CD14-positive monocyte (primary cell): ENCODE measurements at regions not wholly inside any gene's neighbourhood (a gene's known extent, or its start where the extent isn't known, plus 50 kb on each side); places are given as distances from the start of the nearest gene placed in this dataset.

Experiments used
- DNase-seq, 3 donors: peaks; one replicate each; pipeline ENCODE4 v3.0.0-alpha.2; 2011 to 2022
- H2AFZ ChIP-seq: 2 replicates; pipeline ENCODE4 v1.6.0; 2012; ENCODE audit warnings: mild to moderate bottlenecking, low read depth, low read length, inconsistent platforms; ENCODE audit not compliant: insufficient read depth, poor library complexity, severe bottlenecking
- H3K27ac ChIP-seq, 2 donors: 1 replicate in 1 of 2; 2 replicates in 1 of 2; pipeline ENCODE4 v1.5.1; 2012 to 2013; ENCODE audit warnings: low read length in 2 of 2, control low read depth in 1 of 2, inconsistent platforms in 1 of 2, low read depth in 1 of 2, mild to moderate bottlenecking in 1 of 2
- H3K27me3 ChIP-seq, 2 donors: one replicate each; pipeline versions ENCODE4 v1.6.0 to v1.6.1; 2011 to 2013; ENCODE audit warnings: low read length in 2 of 2; ENCODE audit not compliant: control insufficient read depth in 2 of 2, insufficient read depth in 2 of 2
- H3K36me3 ChIP-seq, 2 donors: replicated peaks in 1 of 2; 1 replicate in 1 of 2; 2 replicates in 1 of 2; pipeline versions ENCODE4 v1.5.1 to v1.6.1; 2012 to 2013; ENCODE audit warnings: low read length in 2 of 2, control low read depth in 1 of 2, inconsistent platforms in 1 of 2, mild to moderate bottlenecking in 1 of 2; ENCODE audit not compliant: insufficient read depth in 2 of 2, control insufficient read depth in 1 of 2
- H3K4me1 ChIP-seq, 2 donors: 1 replicate in 1 of 2; 2 replicates in 1 of 2; pipeline versions ENCODE4 v1.5.1 to v1.6.1; 2012 to 2013; ENCODE audit warnings: low read length in 2 of 2, control low read depth in 1 of 2, inconsistent platforms in 1 of 2, mild to moderate bottlenecking in 1 of 2, moderate library complexity in 1 of 2; ENCODE audit not compliant: insufficient read depth in 2 of 2, control insufficient read depth in 1 of 2
- H3K4me2 ChIP-seq: replicated peaks from 2 replicates; pipeline ENCODE3; 2012; ENCODE audit warnings: low read length, moderate library complexity, mild to moderate bottlenecking; ENCODE audit not compliant: poor library complexity, severe bottlenecking; ENCODE audit errors: extremely low read depth
- H3K4me3 ChIP-seq, 3 experiments: fragments of 200-600 bp in 1 of 3; sonication (generic) in 1 of 3; replicated peaks in 1 of 3; 1 replicate in 2 of 3; 2 replicates in 1 of 3; pipeline ENCODE4 v1.5.1; 2011 to 2013; ENCODE audit warnings: low read length in 3 of 3, mild to moderate bottlenecking in 3 of 3, control low read depth in 2 of 3, low read depth in 2 of 3, inconsistent platforms in 1 of 3, moderate library complexity in 1 of 3
- H3K79me2 ChIP-seq: 2 replicates; pipeline ENCODE4 v1.6.0; 2012; ENCODE audit warnings: mild to moderate bottlenecking, control low read depth, inconsistent platforms, low read length, moderate library complexity; ENCODE audit not compliant: insufficient read depth
- H3K9ac ChIP-seq: 2 replicates; pipeline ENCODE4 v1.6.0; 2017; ENCODE audit warnings: low read length, mild to moderate bottlenecking; ENCODE audit not compliant: insufficient read depth, poor library complexity, severe bottlenecking
- H3K9me3 ChIP-seq, 2 donors: replicated peaks in 1 of 2; 1 replicate in 1 of 2; 2 replicates in 1 of 2; pipeline versions ENCODE4 v1.5.1 to v1.6.1; 2012 to 2013; ENCODE audit warnings: low read length in 2 of 2, control low read depth in 1 of 2; ENCODE audit not compliant: control insufficient read depth in 1 of 2, insufficient read depth in 1 of 2
- H4K20me1 ChIP-seq: 2 replicates; pipeline ENCODE4 v1.6.0; 2012; ENCODE audit warnings: mild to moderate bottlenecking, low read length, control low read depth, moderate library complexity; ENCODE audit not compliant: insufficient read depth
- H3K27ac Mint-ChIP-seq, 7 donors: one replicate each; pipeline ENCODE4 v1.8.0; 2020; ENCODE audit warnings: mild to moderate bottlenecking in 7 of 7, mixed read lengths in 7 of 7, moderate library complexity in 6 of 7, inconsistent platforms in 2 of 7
- H3K27me3 Mint-ChIP-seq, 3 donors: one replicate each; pipeline ENCODE4 v1.8.0; 2021 to 2022; ENCODE audit warnings: low read depth in 3 of 3, mild to moderate bottlenecking in 3 of 3, mixed read lengths in 3 of 3, moderate library complexity in 3 of 3, inconsistent platforms in 1 of 3
- H3K36me3 Mint-ChIP-seq, 2 donors: one replicate each; pipeline ENCODE4 v1.8.0; 2020; ENCODE audit warnings: mixed read lengths in 2 of 2, inconsistent platforms in 1 of 2, mild to moderate bottlenecking in 1 of 2
- H3K4me1 Mint-ChIP-seq: one replicate; pipeline ENCODE4 v1.8.0; 2020; ENCODE audit warnings: mild to moderate bottlenecking, mixed read lengths
- H3K4me3 Mint-ChIP-seq, 2 donors: one replicate each; pipeline ENCODE4 v1.8.0; 2020; ENCODE audit warnings: mild to moderate bottlenecking in 2 of 2, mixed read lengths in 2 of 2, moderate library complexity in 1 of 2
- H3K9me3 Mint-ChIP-seq, 7 donors: one replicate each; pipeline ENCODE4 v1.8.0; 2020 to 2022; ENCODE audit warnings: mixed read lengths in 7 of 7, mild to moderate bottlenecking in 6 of 7, moderate library complexity in 6 of 7, inconsistent platforms in 2 of 7
- CTCF ChIP-seq: fragments of 200-600 bp; IDR thresholded peaks from one replicate; pipeline ENCODE4 v1.8.0; 2022; ENCODE audit warnings: antibody characterized with exemption, mild to moderate bottlenecking
- WGBS: methylation state at CpG from one replicate; pipeline ENCODE4 v1.1.5; 2013; ENCODE audit warnings: missing lambda C conversion rate; ENCODE audit not compliant: insufficient coverage; 5-methylcytosine and 5-hydroxymethylcytosine counted together
- intact Hi-C, 2 donors: fragments of 100-400 bp; cut with micrococcal nuclease; formaldehyde crosslinking; loops; one replicate each; pipeline versions ENCODE4 v1.15.0 to v1.15.1; 2023

DNA sequence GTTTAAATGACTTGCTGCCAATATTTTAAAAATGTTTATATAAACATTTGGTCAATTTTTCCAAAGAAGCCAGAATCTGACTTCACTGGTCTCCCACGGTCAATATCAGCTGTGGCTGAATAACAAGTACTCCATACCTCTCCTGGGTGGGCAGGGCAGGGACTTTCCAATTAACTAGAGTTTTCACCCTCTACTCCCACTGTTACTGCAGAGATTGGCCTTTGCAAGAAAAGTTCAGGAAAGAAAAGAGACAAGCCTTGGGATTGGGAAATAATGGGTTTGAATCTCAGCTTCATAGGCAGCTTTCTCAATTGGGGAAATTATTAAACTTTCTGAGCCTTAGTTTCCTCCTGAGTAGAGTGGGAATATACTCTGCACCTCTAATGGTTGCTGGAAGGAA is 236.9 kb downstream of the PRL start:
- DNase-seq, result no peak
- H3K27me3 Mint-ChIP-seq, result no peaks in the 10 kb centered on the region
- H3K36me3 ChIP-seq, result no peaks in the 10 kb centered on the region
- H3K4me1 ChIP-seq, result peaks cover 18 to 20% of the 10 kb centered on the region in 2 donors
- no peaks in the 10 kb centered on the region for H3K79me2 ChIP-seq
- no peak overlapping the region for H3K27ac Mint-ChIP-seq
- no peak overlapping the region for H3K4me2 ChIP-seq
- H2AFZ ChIP-seq, result no peak overlapping the region
- 86% methylated on average over 1 of the region's 1 CpG for WGBS
- no peaks in the 10 kb centered on the region for H3K36me3 Mint-ChIP-seq
- no peak overlapping the region for H3K9ac ChIP-seq
- no peak for TF ChIP-seq CTCF
- H3K4me3 Mint-ChIP-seq, result no peak overlapping the region
- no peaks in the 10 kb centered on the region for H3K27me3 ChIP-seq
- intact Hi-C loops, result loop anchor here in 1 of 2 donors (5.0 kb wide), 1 partner anchor 33 kb away; no protein-coding TSS in a partner anchor
- H3K4me3 ChIP-seq, result no peak overlapping the region
- H3K9me3 ChIP-seq, result peaks cover 0 to 4% of the 10 kb centered on the region in 2 donors
- peaks cover 27% of the 10 kb centered on the region for H3K4me1 Mint-ChIP-seq
- H3K9me3 Mint-ChIP-seq, result peaks cover 0 to 9% (median 3%) of the 10 kb centered on the region in 7 donors
- H3K27ac ChIP-seq, result no peak overlapping the region
- H4K20me1 ChIP-seq, result no peaks in the 10 kb centered on the region

GRCh38 chr6:22062807-22063408 is 233.9 kb downstream of the PRL start:
- peaks cover 35% of the 10 kb centered on the region for H3K4me1 Mint-ChIP-seq
- TF ChIP-seq CTCF, result no peak
- H3K36me3 Mint-ChIP-seq, result no peaks in the 10 kb centered on the region
- WGBS, result under 1% methylated on average over 13 of the region's 21 CpGs
- H2AFZ ChIP-seq, result peak overlapping the region; percentile 89
- H3K4me2 ChIP-seq, result peak overlapping the region; percentile 77
- H3K9ac ChIP-seq, result peak overlapping the region; percentile 50
- no peaks in the 10 kb centered on the region for H3K27me3 ChIP-seq
- peak overlapping the region; percentile 13 to 75 (median 29) for H3K4me3 ChIP-seq
- no peaks in the 10 kb centered on the region for H3K36me3 ChIP-seq
- H3K27ac ChIP-seq, result peak overlapping the region; percentile 50 to 86
- peak overlapping the region; percentile 78 to 95 for H3K4me3 Mint-ChIP-seq
- no peaks in the 10 kb centered on the region for H4K20me1 ChIP-seq
- no peaks in the 10 kb centered on the region for H3K9me3 ChIP-seq
- H3K79me2 ChIP-seq, result no peaks in the 10 kb centered on the region
- no peaks in the 10 kb centered on the region for H3K9me3 Mint-ChIP-seq
- intact Hi-C loops, result loop anchor here in 1 of 2 donors (5.0 kb wide), 1 partner anchor 36 kb away; no protein-coding TSS in a partner anchor
- H3K27ac Mint-ChIP-seq, result peak overlapping the region; percentile 77 to 94 (median 85)
- no peaks in the 10 kb centered on the region for H3K27me3 Mint-ChIP-seq
- H3K4me1 ChIP-seq, result peaks cover 18 to 20% of the 10 kb centered on the region in 2 donors
- DNase-seq, result peak; percentile 73 to 87 (median 78)
